Ascending aorta (tissue), 2 donors: ENCODE measurements at regions not wholly inside any gene's neighbourhood (a gene's known extent, or its start where the extent isn't known, plus 50 kb on each side); places are given as distances from the start of the nearest gene placed in this dataset.

Experiments
- DNase-seq, 2 donors: peaks; one replicate each; pipeline ENCODE4 v3.0.0-alpha.2; 2019; ENCODE audit warnings: low spot score in 2 of 2
- H3K27ac ChIP-seq, 2 donors: fragments of 200-600 bp; sonication (generic); one replicate each; pipeline ENCODE4 v1.5.1; 2016 to 2017; ENCODE audit warnings: mild to moderate bottlenecking in 1 of 2
- H3K27me3 ChIP-seq: fragments of 200-600 bp; sonication (generic); one replicate; pipeline ENCODE4 v1.5.1; 2017
- H3K36me3 ChIP-seq, 2 donors: fragments of 200-600 bp; sonication (generic); one replicate each; pipeline ENCODE4 v1.5.1; 2016
- H3K4me1 ChIP-seq, 2 donors: fragments of 200-600 bp; sonication (generic); one replicate each; pipeline ENCODE4 v1.5.1; 2016 to 2017; ENCODE audit warnings: mild to moderate bottlenecking in 1 of 2
- H3K4me3 ChIP-seq, 2 donors: fragments of 200-600 bp; sonication (generic); one replicate each; pipeline ENCODE4 v1.5.1; 2016 to 2017; ENCODE audit warnings: mild to moderate bottlenecking in 1 of 2
- H3K9me3 ChIP-seq, 2 donors: fragments of 200-600 bp; sonication (generic); one replicate each; pipeline ENCODE4 v1.5.1; 2016
- CTCF ChIP-seq, 3 experiments: fragments of 200-600 bp in 2 of 3; fragments of 450-650 bp in 1 of 3; sonication (generic) in 2 of 3; IDR thresholded peaks; one replicate each; pipeline ENCODE4 v1.5.1; 2016 to 2019; ENCODE audit warnings: antibody characterized with exemption in 3 of 3, mild to moderate bottlenecking in 1 of 3, moderate library complexity in 1 of 3
- intact Hi-C: fragments of 100-400 bp; cut with DNase I; formaldehyde crosslinking; loops from one replicate; pipeline ENCODE4 v1.15.1; 2023

DNA sequence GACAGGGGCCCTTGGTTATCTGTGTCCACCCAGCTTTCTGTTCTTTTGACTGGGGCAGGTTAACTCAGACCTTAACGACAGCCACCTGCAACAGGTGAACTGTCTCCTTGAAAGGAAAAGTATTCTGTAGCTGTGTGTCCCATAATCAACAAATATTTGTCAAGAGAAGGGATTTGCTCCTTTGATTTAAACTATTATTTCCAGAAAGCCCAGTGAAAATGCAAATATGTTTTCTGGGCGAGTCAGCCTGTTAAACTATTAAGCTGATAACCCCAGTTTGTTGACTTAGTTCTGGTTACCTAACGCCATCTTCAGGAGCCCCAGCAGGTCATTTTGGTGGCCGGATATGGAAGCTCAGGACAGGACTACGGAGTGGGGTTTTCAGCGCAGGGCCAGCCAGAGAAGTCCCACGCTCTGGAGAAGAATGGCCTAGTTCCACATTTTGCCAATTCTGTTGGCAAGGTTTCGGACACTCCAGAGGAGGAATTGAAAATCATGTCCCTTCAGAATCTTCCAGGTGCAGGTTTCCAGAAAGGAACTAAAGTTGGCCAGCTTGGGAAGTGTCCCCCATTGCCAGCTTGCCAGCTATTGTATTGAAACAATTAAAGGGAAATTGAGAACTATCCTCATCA is 54.5 kb downstream of the ADRA2A start:
- no peak for DNase-seq
- Histone ChIP-seq H3K4me3 (no peak overlapping the region), H3K36me3 (no peaks in the 10 kb centered on the region), H3K27me3 (no peaks in the 10 kb centered on the region), H3K27ac (no peak overlapping the region), H3K9me3 (no peaks in the 10 kb centered on the region), H3K4me1 (no peaks in the 10 kb centered on the region)
- intact Hi-C loops, result no loop called here
- no peak for TF ChIP-seq CTCF (IDR thresholded peaks at IDR 0.05)

GRCh38 chr10:111137007-111137406 is 60.2 kb downstream of the ADRA2A start:
- no peak for DNase-seq
- no peak overlapping the region for H3K4me3 ChIP-seq

GRCh38 chr10:111137587-111137986 is 60.8 kb downstream of the ADRA2A start:
- intact Hi-C loops, result no loop called here
- TF ChIP-seq CTCF (IDR thresholded peaks at IDR 0.05), result no peak
- H3K27ac ChIP-seq, result no peak overlapping the region

More at GRCh38 chr10:111137007-111137406, 60.2 kb downstream of the ADRA2A start:
- Histone ChIP-seq H3K27me3 (no peaks in the 10 kb centered on the region), H3K4me1 (no peaks in the 10 kb centered on the region), H3K9me3 (no peaks in the 10 kb centered on the region), H3K27ac (no peak overlapping the region), H3K36me3 (no peaks in the 10 kb centered on the region)
- TF ChIP-seq CTCF (IDR thresholded peaks at IDR 0.05), result no peak
- intact Hi-C loops, result no loop called here

GRCh38 chr10:111138544-111138943 is 61.7 kb downstream of the ADRA2A start:
- no peak for DNase-seq
- TF ChIP-seq CTCF (IDR thresholded peaks at IDR 0.05), result no peak
- no peaks in the 10 kb centered on the region for H3K36me3 ChIP-seq
- no peaks in the 10 kb centered on the region for H3K9me3 ChIP-seq
- no peak overlapping the region for H3K4me3 ChIP-seq
- H3K4me1 ChIP-seq, result no peaks in the 10 kb centered on the region
- H3K27me3 ChIP-seq, result no peaks in the 10 kb centered on the region
- intact Hi-C loops, result no loop called here
- no peak overlapping the region for H3K27ac ChIP-seq

More at GRCh38 chr10:111137587-111137986, 60.8 kb downstream of the ADRA2A start:
- Histone ChIP-seq H3K4me1 (no peaks in the 10 kb centered on the region), H3K27me3 (no peaks in the 10 kb centered on the region), H3K4me3 (no peak overlapping the region), H3K36me3 (no peaks in the 10 kb centered on the region), H3K9me3 (no peaks in the 10 kb centered on the region)
- DNase-seq, result no peak

DNA sequence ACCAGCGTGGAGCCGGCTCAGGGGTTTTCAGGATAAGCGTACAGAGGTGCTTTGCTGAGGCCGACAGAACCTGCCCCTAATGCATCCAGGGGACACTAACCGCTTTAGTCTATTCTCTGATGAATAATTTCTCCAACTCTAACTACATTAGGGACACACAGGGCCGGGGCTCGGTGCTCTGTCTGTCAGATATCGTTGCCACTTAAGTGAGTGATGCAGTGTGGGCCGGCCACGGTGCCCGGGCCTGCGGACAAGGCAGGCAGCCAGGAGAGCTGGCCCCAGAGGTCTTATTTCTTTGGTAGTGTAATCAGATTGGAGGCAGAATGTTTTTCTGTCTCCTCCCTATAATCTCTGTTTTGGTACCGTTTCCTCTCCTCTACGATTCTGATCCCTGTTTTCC is 62.7 kb downstream of the ADRA2A start:
- Histone ChIP-seq H3K4me3 (no peak overlapping the region), H3K4me1 (no peaks in the 10 kb centered on the region), H3K27ac (no peak overlapping the region), H3K9me3 (no peaks in the 10 kb centered on the region), H3K36me3 (no peaks in the 10 kb centered on the region), H3K27me3 (no peaks in the 10 kb centered on the region)
- intact Hi-C loops, result no loop called here
- DNase-seq, result no peak
- TF ChIP-seq CTCF (IDR thresholded peaks at IDR 0.05), result no peak
